ENCODE measurements at regions not wholly inside any gene's neighbourhood (a gene's known extent, or its start where the extent isn't known, plus 50 kb on each side); places are given as distances from the start of the nearest gene placed in this dataset.

GRCh38 chr7:127474457-127474856, 81.9 kb upstream of the ZNF800 start:
- no peak overlapping the region for H3K27ac ChIP-seq (ENCODE audit: low read depth, low read length)
- POLR2A ChIA-PET (ENCODE audit: partially characterized antibody), result no interaction called here

More at GRCh38 chr7:127474457-127474856, 81.9 kb upstream of the ZNF800 start:
- Histone ChIP-seq H3K4me2 (ENCODE audit: insufficient read depth in 1 of 2, low read depth in 2 of 2, low read length in 2 of 2) (no peak overlapping the region), H4K8ac (ENCODE audit: extremely low read depth, insufficient read depth, low read length) (no peak overlapping the region), H2BK15ac (ENCODE audit: low read length) (no peak overlapping the region), H2BK12ac (ENCODE audit: low read depth, low read length) (no peak overlapping the region), H3K4me3 (ENCODE audit: extremely low read depth in 1 of 4, insufficient read depth in 2 of 4, low read depth in 3 of 4, low read length in 4 of 4) (no peak overlapping the region), H2AK5ac (ENCODE audit: low read depth, low read length) (no peak overlapping the region), H3K9ac (replicated peaks in 1 of 4; ENCODE audit: extremely low read depth in 1 of 4, low read depth in 3 of 4, low read length in 3 of 4) (no peak overlapping the region), H3K27me3 (replicated peaks in 1 of 4; ENCODE audit: control insufficient read depth in 3 of 4, extremely low read depth in 1 of 4, insufficient read depth in 3 of 4, low read length in 3 of 4) (peaks cover 0 to 1% (median 0%) of the 10 kb centered on the region in 4 experiments; a peak in 1 of 7 replicates), H4K20me1 (replicated peaks in 1 of 2; ENCODE audit: control insufficient read depth in 1 of 2, insufficient read depth in 2 of 2, low read length in 2 of 2) (no peaks in the 10 kb centered on the region), H3K23ac (ENCODE audit: insufficient read length) (no peak overlapping the region), H3K23me2 (ENCODE audit: low read depth, low read length) (no peaks in the 10 kb centered on the region), H3K14ac (ENCODE audit: insufficient read length) (no peak overlapping the region), H2AFZ (ENCODE audit: low read length) (no peak overlapping the region), H3K56ac (replicated peaks; ENCODE audit: insufficient read length, low read depth, low read length) (no peak overlapping the region), H3K79me1 (ENCODE audit: low read depth, low read length) (no peaks in the 10 kb centered on the region), H4K5ac (ENCODE audit: insufficient read length, low read depth, low read length) (no peak overlapping the region), H3K9me3 (ENCODE audit: insufficient read depth in 2 of 2, low read depth in 1 of 2, low read length in 1 of 2) (no peaks in the 10 kb centered on the region), H3K4ac (replicated peaks; ENCODE audit: insufficient read length, low read depth, low read length) (no peak overlapping the region), H3K4me1 (replicated peaks in 1 of 4; ENCODE audit: control insufficient read depth in 3 of 4, insufficient read depth in 4 of 4, low read length in 3 of 4) (peaks cover 0 to 4% (median 3%) of the 10 kb centered on the region in 4 experiments; a peak in 4 of 7 replicates), H3K18ac (ENCODE audit: extremely low read depth, low read length) (no peak overlapping the region), H2BK20ac (ENCODE audit: low read length) (no peak overlapping the region), H2BK5ac (ENCODE audit: low read depth, low read length) (no peak overlapping the region), H2BK120ac (replicated peaks; ENCODE audit: low read depth, low read length) (no peak overlapping the region), H3K36me3 (ENCODE audit: control insufficient read depth in 2 of 4, insufficient read depth in 4 of 4, low read length in 3 of 4) (no peaks in the 10 kb centered on the region), H3K79me2 (ENCODE audit: control insufficient read depth in 1 of 2, insufficient read depth in 2 of 2, low read length in 2 of 2) (no peaks in the 10 kb centered on the region), H4K91ac (replicated peaks; ENCODE audit: insufficient read length, low read length) (no peak overlapping the region)
- FAIRE-seq, result no peak
- CTCF ChIA-PET (ENCODE audit: partially characterized antibody), result interaction anchor here (0.6 to 1.3 kb wide), 5 partner anchors 27 to 725 kb away, joined by 3 read pairs; no protein-coding TSS in a partner anchor
- no peak for DNase-seq (ENCODE audit: low read depth in 1 of 2, low spot score in 2 of 2)
- no peak for TF ChIP-seq TBP (IDR thresholded peaks at IDR 0.05; ENCODE audit: low read depth, low read length)
- no peak for TF ChIP-seq POLR2A (IDR thresholded peaks at IDR 0.05; ENCODE audit: control extremely low read depth in 1 of 2, low read depth in 2 of 2, low read length in 2 of 2)
- TF ChIP-seq TAF7 (optimal IDR thresholded peaks at IDR 0.05; ENCODE audit: borderline replicate concordance, low read depth, low read length), result no peak
- no peak for TF ChIP-seq CEBPB (IDR thresholded peaks at IDR 0.05; ENCODE audit: low read depth, low read length)
- no peak for TF ChIP-seq KDM4A (IDR thresholded peaks at IDR 0.05; ENCODE audit: low read depth, low read length, severe bottlenecking)
- TF ChIP-seq FOSL1 (IDR thresholded peaks at IDR 0.05; ENCODE audit: insufficient read depth, low read depth, low read length), result no peak
- no peak for TF ChIP-seq RAD21 (IDR thresholded peaks at IDR 0.05 in 1 of 2, conservative IDR thresholded peaks at IDR 0.05 in 1 of 2; ENCODE audit: low read depth in 2 of 2, low read length in 2 of 2)
